Fibroblast of mammary gland (primary cell): ENCODE measurements at regions not wholly inside any gene's neighbourhood (a gene's known extent, or its start where the extent isn't known, plus 50 kb on each side); places are given as distances from the start of the nearest gene placed in this dataset.

Experiments used
- DNase-seq: peaks from one replicate; pipeline ENCODE4 v3.0.0-alpha.2; 2010; ENCODE audit warnings: low read depth
- H3K4me3 ChIP-seq: 2 replicates; pipeline ENCODE4 v1.5.1; 2011; ENCODE audit warnings: low read depth, mild to moderate bottlenecking, low read length, moderate library complexity; ENCODE audit not compliant: control insufficient read depth
- TF ChIP-seq, protein P1 (sequence below): conservative IDR thresholded peaks from 2 replicates; pipeline ENCODE4 v1.5.1; 2011; ENCODE audit warnings: low read depth, low read length, inconsistent platforms; ENCODE audit not compliant: control insufficient read depth, insufficient read depth

DNA sequence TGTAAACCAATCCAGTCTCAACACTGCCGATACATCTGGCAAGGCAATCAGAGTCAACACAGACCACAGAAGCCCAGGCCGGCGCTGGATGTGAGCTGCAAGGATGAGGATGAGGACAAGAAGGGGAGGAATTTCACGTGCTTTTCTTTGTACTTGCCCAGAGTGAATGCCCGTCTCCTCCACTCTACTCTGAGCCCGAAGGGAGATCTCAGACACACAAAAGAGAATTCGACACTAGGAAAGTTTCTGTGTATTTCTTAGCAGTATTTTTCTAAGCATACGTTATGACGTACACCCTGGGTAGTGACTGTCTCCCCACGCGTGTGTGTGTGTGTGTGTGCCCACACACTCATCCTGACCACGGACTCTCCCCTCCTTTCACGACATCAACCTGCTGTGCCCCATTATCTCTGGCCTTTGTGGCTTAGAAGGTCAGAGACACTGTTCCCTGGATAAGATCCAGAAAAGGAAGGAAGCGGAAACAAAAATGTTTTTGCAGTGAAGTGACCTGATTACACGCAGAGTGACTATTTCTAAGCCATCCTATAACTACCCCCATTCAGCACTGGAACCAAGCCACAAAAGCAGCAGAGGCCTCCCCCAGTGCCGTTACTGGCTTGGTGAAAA lies 227.3 kb upstream of the DAPK1 start:
- no peak overlapping the region for H3K4me3 ChIP-seq
- TF ChIP-seq, protein P1, sequence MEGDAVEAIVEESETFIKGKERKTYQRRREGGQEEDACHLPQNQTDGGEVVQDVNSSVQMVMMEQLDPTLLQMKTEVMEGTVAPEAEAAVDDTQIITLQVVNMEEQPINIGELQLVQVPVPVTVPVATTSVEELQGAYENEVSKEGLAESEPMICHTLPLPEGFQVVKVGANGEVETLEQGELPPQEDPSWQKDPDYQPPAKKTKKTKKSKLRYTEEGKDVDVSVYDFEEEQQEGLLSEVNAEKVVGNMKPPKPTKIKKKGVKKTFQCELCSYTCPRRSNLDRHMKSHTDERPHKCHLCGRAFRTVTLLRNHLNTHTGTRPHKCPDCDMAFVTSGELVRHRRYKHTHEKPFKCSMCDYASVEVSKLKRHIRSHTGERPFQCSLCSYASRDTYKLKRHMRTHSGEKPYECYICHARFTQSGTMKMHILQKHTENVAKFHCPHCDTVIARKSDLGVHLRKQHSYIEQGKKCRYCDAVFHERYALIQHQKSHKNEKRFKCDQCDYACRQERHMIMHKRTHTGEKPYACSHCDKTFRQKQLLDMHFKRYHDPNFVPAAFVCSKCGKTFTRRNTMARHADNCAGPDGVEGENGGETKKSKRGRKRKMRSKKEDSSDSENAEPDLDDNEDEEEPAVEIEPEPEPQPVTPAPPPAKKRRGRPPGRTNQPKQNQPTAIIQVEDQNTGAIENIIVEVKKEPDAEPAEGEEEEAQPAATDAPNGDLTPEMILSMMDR, result no peak
- DNase-seq, result peak; percentile 82

DNA sequence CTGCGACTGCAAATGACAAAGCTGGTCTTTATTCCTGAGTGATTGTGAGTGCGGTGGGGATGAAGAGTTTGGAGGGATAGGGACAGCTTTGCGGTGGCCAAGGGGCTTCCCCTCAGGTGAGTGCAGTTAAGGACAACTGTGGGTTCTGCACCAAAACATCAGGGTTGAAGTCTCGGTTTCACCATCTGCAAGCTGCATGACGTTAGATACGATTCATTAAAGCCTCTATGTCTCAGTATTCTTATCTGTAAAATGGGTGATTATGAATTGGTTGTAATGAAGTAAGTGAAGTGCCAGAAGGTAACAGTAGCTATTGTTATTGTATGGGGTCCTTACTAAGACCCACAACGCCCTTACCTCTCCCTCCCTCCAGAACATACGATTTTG lies 226.8 kb upstream of the DAPK1 start:
- no peak overlapping the region for H3K4me3 ChIP-seq

DNA sequence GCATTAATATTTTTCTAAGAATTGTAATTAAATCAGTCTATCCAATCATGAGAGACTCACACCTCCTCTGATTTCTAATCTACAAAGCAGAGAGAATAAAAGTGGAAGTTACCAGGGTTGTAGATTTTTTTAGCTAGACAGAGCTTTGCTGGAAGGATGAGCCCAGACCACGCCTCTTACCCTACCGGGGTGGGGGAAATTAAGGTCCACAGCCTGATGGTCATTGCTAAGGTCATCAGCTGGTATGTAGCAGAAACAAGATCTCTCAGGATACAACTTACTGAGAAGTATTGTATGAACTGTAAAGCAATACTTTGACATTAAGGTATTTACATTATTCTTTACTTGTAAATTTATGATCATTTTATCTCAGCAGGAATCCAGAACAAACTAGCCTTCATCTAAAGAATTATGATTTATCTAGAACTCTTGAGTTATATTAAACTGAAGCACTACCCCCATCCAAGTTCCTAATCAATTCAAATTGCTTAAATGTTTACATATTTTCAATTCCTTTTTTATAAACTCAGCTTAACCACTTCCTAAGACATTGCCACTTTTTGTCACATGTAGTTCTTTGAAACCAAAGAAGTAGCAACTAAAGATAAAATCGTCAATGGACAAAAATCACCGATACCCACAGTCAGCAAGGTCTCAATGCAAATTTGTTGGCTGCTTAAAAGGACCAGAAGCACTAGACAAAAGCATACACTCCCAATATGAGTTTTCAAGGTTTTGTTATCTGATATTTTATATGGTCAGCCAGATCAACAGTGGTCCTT lies 225.8 kb upstream of the DAPK1 start:
- no peak for DNase-seq
- TF ChIP-seq, protein P1, result no peak
- no peak overlapping the region for H3K4me3 ChIP-seq

More for the DNA sequence above, 226.8 kb upstream of the DAPK1 start:
- TF ChIP-seq, protein P1, result no peak
- no peak for DNase-seq

DNA sequence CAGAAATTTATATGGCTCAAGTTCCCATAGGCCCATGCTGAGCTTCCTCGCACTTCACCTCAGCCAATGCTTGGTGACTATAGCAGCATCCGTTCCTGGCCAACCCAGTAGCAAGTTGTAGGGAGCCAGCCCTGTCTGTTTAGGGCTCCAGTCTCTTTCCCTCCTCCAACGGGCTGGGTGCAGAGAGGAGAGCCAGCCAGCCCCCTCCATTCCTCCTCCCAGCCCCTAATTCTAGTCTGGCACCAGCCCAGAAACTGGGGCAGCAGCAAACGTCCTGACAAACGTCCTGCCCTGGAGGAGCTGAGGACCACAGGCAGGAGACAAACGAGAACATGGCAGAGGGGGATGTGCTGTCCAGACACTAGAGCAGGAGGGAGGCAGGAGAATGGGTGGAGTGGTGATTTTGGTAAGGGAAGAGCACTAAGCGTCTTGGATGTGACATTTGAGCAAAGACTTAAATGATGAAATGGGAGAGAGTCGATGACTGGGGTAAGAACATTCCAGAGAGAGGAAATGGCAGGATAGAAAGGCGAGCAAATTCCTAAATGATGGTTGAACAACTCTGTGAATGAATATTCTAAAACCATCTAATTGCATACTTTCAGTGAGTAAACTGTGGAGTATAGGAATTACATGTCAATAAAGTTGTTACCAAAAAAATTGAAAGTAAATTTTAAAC lies 222.5 kb upstream of the DAPK1 start:
- TF ChIP-seq, protein P1, result no peak
- no peak overlapping the region for H3K4me3 ChIP-seq
- DNase-seq, result no peak

DNA sequence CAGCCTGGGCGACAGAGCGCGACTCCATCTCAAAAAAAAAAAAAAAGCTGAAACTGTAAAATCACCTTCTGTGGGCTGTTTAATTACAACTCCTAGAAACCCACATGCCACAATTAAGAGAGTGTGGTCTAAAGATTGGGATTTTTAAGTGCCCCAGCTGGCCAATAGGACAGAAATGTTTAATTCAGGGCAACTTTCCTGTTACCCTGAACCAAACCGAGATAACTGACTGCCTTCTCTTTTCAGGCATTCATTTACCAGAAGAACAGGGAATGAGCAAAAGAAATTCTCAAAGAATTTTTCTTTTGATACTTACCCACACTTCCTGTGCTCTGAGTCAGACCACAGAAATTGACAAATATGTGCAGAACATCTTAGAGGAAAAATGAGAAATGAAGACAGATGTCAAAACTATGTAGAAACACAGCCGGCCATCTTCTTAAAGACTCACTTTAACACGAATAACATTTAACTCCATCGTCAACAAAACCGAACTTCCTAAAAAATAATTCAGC lies 221.3 kb upstream of the DAPK1 start:
- no peak overlapping the region for H3K4me3 ChIP-seq
- TF ChIP-seq, protein P1, result no peak
- DNase-seq, result peak; percentile 86

DNA sequence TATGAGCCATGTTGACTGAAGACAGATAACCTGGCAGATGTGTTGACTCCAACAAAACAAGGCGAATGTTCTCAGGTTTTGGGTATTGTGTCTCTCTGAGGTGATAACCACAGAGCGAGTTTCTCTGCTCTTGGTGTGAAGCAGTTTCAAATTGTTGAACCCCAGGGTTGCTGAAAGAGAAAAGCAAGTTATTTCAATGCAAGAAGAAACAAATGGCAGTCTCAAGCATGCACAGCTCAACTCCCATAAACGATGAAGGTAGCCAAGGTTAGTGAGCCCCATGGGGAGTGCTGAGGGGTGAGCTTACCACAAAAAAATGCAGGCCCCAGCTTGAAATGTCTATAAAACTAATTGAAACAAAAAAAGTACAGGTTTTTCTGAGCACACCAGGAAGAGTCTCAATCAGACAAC lies 220.8 kb upstream of the DAPK1 start:
- peak; percentile 66 for DNase-seq
- TF ChIP-seq, protein P1, result no peak

More for the DNA sequence above, 220.8 kb upstream of the DAPK1 start:
- no peak overlapping the region for H3K4me3 ChIP-seq
